A673 (cell line): ENCODE measurements at regions not wholly inside any gene's neighbourhood (a gene's known extent, or its start where the extent isn't known, plus 50 kb on each side); places are given as distances from the start of the nearest gene placed in this dataset.
"Not testable (repeated sequence)": the region's sequence is repeated elsewhere in the genome, so short reads cannot be mapped to it uniquely, and the experiment has no call there.

Experiments
- BruUV-seq: library from RNA; stranded (reverse); fragments of 400-500 nt; replicated peaks from 2 replicates; lab custom pipeline; 2021; lab: Mats Ljungman, UMichigan
- CTCF ChIA-PET: fragments of 300-600 bp; sonication (Branson Sonifier 250); formaldehyde crosslinking; loops from one replicate; lab custom pipeline; 2022; ENCODE audit warnings: antibody characterized with exemption; lab: Charles Lee
- POLR2A ChIA-PET: fragments of 300-600 bp; sonication (Branson Sonifier 250); formaldehyde crosslinking; loops from one replicate; lab custom pipeline; 2022; ENCODE audit warnings: antibody characterized with exemption; ENCODE audit not compliant: low non-redundant PET; lab: Charles Lee
- DNase-seq: peaks from one replicate; pipeline ENCODE4 v3.0.0-alpha.2; 2015; ENCODE audit warnings: low spot score
- H3K27ac ChIP-seq: fragments of 200-600 bp; sonication (generic); 2 replicates; pipeline ENCODE4 v1.5.1; 2016; ENCODE audit warnings: mixed run types, low read depth, mild to moderate bottlenecking, mixed read lengths, antibody characterized with exemption, low read length; ENCODE audit not compliant: poor library complexity, severe bottlenecking
- H3K27me3 ChIP-seq: fragments of 200-600 bp; sonication (generic); replicated peaks from 2 replicates; pipeline ENCODE4 v1.6.1; 2017; ENCODE audit warnings: mixed run types, low read depth, mild to moderate bottlenecking, mixed read lengths, antibody characterized with exemption, low read length; ENCODE audit not compliant: insufficient read depth, poor library complexity
- H3K36me3 ChIP-seq: fragments of 200-600 bp; sonication (generic); 2 replicates; pipeline ENCODE4 v1.6.1; 2016; ENCODE audit warnings: mixed run types, mild to moderate bottlenecking, mixed read lengths, antibody characterized with exemption, low read length; ENCODE audit not compliant: insufficient read depth, poor library complexity, severe bottlenecking
- H3K4me1 ChIP-seq: fragments of 200-600 bp; sonication (generic); 2 replicates; pipeline ENCODE4 v1.6.1; 2017; ENCODE audit warnings: mixed run types, mild to moderate bottlenecking, mixed read lengths, antibody characterized with exemption, low read length; ENCODE audit not compliant: insufficient read depth, poor library complexity, severe bottlenecking
- H3K4me3 ChIP-seq: fragments of 200-600 bp; sonication (generic); 2 replicates; pipeline ENCODE4 v1.5.1; 2016; ENCODE audit warnings: low read depth, mixed run types, mild to moderate bottlenecking, mixed read lengths, low read length; ENCODE audit not compliant: poor library complexity, severe bottlenecking
- H3K9me3 ChIP-seq: fragments of 200-600 bp; sonication (generic); 2 replicates; pipeline ENCODE4 v1.6.1; 2016; ENCODE audit warnings: mixed run types, low read depth, mild to moderate bottlenecking, mixed read lengths, antibody characterized with exemption, low read length; ENCODE audit not compliant: poor library complexity, severe bottlenecking
- EZH2 ChIP-seq: fragments of 200-600 bp; sonication (generic); IDR thresholded peaks from 2 replicates; pipeline ENCODE4 v1.6.1; 2017; ENCODE audit warnings: borderline replicate concordance, low read depth, mild to moderate bottlenecking, mixed read lengths, antibody characterized with exemption, low read length; ENCODE audit not compliant: poor library complexity, severe bottlenecking
- intact Hi-C: fragments of 100-400 bp; cut with micrococcal nuclease; formaldehyde crosslinking; loops from one replicate; pipeline ENCODE4 v1.10.0; 2022; ENCODE audit not compliant: unreplicated experiment
- TF ChIP-seq, protein P1 (sequence below): fragments of 300-800, 200-600 bp; sonication (generic); conservative IDR thresholded peaks from 2 replicates; pipeline ENCODE4 v1.5.1; 2017; ENCODE audit warnings: low read depth, mild to moderate bottlenecking, antibody characterized with exemption, low read length, moderate library complexity, mixed read lengths

DNA sequence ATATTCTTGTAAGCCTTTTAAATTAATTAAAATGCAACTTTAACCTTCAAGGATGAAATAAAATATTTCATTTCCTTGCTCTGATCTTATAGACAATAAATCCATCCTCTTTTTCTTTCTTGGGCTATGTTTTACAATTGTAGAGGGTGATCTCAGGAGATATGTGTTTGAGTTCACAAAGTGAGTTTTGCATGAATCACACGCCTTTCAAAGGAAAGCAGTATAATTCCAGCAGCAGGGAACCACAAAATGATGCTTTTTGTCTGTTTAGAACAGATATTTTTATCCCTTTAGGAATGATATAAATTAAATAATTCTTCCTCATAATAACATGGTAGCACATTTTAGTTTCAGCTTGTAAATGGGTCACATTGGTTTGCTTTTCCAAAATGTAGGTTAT is 191.2 kb downstream of the SEMA6D start:
- peaks cover 31% of the 10 kb centered on the region for H3K4me1 ChIP-seq
- POLR2A ChIA-PET = no interaction called here
- H3K27me3 ChIP-seq = no peaks in the 10 kb centered on the region
- TF ChIP-seq EZH2 = no peak
- TF ChIP-seq, protein P1, sequence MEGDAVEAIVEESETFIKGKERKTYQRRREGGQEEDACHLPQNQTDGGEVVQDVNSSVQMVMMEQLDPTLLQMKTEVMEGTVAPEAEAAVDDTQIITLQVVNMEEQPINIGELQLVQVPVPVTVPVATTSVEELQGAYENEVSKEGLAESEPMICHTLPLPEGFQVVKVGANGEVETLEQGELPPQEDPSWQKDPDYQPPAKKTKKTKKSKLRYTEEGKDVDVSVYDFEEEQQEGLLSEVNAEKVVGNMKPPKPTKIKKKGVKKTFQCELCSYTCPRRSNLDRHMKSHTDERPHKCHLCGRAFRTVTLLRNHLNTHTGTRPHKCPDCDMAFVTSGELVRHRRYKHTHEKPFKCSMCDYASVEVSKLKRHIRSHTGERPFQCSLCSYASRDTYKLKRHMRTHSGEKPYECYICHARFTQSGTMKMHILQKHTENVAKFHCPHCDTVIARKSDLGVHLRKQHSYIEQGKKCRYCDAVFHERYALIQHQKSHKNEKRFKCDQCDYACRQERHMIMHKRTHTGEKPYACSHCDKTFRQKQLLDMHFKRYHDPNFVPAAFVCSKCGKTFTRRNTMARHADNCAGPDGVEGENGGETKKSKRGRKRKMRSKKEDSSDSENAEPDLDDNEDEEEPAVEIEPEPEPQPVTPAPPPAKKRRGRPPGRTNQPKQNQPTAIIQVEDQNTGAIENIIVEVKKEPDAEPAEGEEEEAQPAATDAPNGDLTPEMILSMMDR = no peak
- no TSS peak for BruUV-seq
- H3K27ac ChIP-seq = no peak overlapping the region
- no peak overlapping the region for H3K4me3 ChIP-seq
- H3K9me3 ChIP-seq = peaks cover 13% of the 10 kb centered on the region
- peak; percentile 34 for DNase-seq
- CTCF ChIA-PET = no interaction called here
- intact Hi-C loops = no loop called here
- no peaks in the 10 kb centered on the region for H3K36me3 ChIP-seq

DNA sequence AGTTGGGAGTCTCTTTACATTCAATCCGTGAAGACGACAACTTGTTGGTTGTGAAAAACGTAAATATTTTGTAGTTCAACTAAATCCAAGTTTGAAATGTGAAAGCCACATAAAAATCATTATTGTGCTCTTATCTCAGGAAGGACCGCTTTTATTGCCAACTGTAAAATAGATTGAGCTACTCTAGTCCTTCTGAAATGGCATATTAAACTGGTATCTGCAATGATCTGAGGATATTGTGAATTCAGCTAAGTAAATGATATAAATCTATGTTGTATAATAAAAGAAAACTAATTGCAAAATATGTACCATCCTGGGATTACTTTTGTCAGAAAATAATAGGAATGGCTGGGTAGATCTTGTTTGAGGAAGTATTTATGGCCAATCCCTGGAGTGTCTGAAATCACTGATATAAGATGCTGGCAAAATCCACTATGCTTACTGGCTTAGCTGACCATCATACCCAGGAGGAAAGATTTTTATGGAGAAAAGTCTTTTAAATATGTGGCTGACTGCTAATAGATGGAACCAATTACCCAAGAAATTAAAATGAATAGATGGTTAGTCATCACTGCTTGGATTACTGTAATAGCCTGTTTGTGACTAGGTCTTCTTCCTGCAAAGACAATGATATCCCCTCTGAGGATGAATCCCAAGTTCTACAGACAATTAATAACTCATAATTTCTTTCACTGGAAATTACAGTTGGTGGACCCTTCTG is 191.8 kb downstream of the SEMA6D start:
- POLR2A ChIA-PET = no interaction called here
- no peaks in the 10 kb centered on the region for H3K27me3 ChIP-seq
- no peak overlapping the region for H3K27ac ChIP-seq
- intact Hi-C loops = no loop called here
- H3K36me3 ChIP-seq = no peaks in the 10 kb centered on the region
- TF ChIP-seq EZH2 = no peak
- TF ChIP-seq, protein P1 = no peak
- BruUV-seq = no TSS peak
- H3K4me3 ChIP-seq = no peak overlapping the region
- peaks cover 31% of the 10 kb centered on the region for H3K4me1 ChIP-seq
- CTCF ChIA-PET = interaction anchor here (0.7 kb wide), 1 partner anchor 174 kb away, joined by 3 read pairs; no protein-coding TSS in a partner anchor
- H3K9me3 ChIP-seq = peaks cover 10% of the 10 kb centered on the region
- DNase-seq = peak; percentile 80

DNA sequence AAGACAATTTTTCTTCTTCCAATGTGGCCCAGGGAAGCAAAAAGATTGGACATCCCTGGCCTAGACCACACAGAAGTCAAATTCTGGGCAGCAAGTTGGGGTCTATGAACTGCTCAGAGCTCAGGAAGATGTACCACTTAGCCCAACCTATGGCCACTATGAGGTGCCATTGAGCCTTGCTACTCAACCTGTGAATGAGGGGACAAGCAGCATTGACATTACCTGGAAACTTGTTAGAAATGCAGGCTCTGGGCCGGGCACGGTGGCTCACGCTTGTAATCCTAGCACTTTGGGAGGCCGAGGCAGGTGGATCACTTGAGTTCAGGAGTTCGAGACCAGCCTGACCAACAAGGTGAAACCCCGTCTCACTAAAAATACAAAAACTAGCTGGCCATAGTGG is 195.6 kb downstream of the SEMA6D start:
- peaks cover 31% of the 10 kb centered on the region for H3K4me1 ChIP-seq
- H3K27me3 ChIP-seq, H3K9me3 ChIP-seq, H3K27ac ChIP-seq, H3K4me3 ChIP-seq, BruUV-seq, H3K36me3 ChIP-seq, POLR2A ChIA-PET: not testable (repeated sequence)
- DNase-seq = peak; percentile 53
- intact Hi-C loops = loop anchor here (5.0 kb wide), 1 partner anchor 74 kb away; no protein-coding TSS in a partner anchor
- TF ChIP-seq, protein P1 = peak; percentile 53
- CTCF ChIA-PET = interaction anchor here (0.6 to 1.4 kb wide), 3 partner anchors 71 to 172 kb away, joined by 4 read pairs; no protein-coding TSS in a partner anchor
